Rectal smooth muscle tissue (tissue), 1 donor: ENCODE measurements at regions not wholly inside any gene's neighbourhood (a gene's known extent, or its start where the extent isn't known, plus 50 kb on each side); places are given as distances from the start of the nearest gene placed in this dataset.
"Not testable (repeated sequence)": the region's sequence is repeated elsewhere in the genome, so short reads cannot be mapped to it uniquely, and the experiment has no call there.

Experiments used
- H3K27ac ChIP-seq: one replicate; pipeline ENCODE4 v1.7.0; 2013; ENCODE audit warnings: low read depth, low read length, inconsistent platforms
- H3K27me3 ChIP-seq: one replicate; pipeline ENCODE4 v1.7.0; 2013; ENCODE audit warnings: low read length; ENCODE audit not compliant: control insufficient read depth, insufficient read depth
- H3K36me3 ChIP-seq: one replicate; pipeline ENCODE4 v1.7.0; 2013; ENCODE audit warnings: low read length; ENCODE audit not compliant: control insufficient read depth, insufficient read depth
- H3K4me1 ChIP-seq: one replicate; pipeline ENCODE4 v1.7.0; 2013; ENCODE audit warnings: low read length; ENCODE audit not compliant: control insufficient read depth, insufficient read depth
- H3K4me3 ChIP-seq: one replicate; pipeline ENCODE4 v1.7.0; 2013; ENCODE audit warnings: low read length
- H3K9ac ChIP-seq: one replicate; pipeline ENCODE4 v1.7.0; 2013; ENCODE audit warnings: low read length

DNA sequence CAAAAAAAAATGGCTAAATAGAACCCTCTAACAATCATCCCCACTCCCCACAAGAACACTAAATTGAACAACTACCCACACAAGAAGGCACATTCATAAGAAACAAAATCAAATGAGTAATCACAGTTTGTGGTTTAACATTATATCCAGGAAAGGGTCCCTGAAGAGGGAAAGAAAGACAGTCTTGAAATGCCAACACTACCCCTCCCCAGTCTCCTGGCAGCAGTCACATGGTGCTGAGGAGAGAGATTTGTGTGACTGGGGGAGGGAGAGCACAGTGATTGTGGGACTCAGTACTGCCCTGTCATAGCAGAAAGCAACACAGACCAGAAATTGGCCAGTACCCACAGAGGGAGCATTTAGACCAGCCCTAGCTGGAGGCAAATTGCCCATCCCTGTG lies 443.7 kb upstream of the BTBD3 start:
- H3K4me1 ChIP-seq = no peaks in the 10 kb centered on the region
- no peak overlapping the region for H3K27ac ChIP-seq
- no peak overlapping the region for H3K9ac ChIP-seq
- H3K4me3 ChIP-seq = no peak overlapping the region
- no peaks in the 10 kb centered on the region for H3K36me3 ChIP-seq
- no peaks in the 10 kb centered on the region for H3K27me3 ChIP-seq

DNA sequence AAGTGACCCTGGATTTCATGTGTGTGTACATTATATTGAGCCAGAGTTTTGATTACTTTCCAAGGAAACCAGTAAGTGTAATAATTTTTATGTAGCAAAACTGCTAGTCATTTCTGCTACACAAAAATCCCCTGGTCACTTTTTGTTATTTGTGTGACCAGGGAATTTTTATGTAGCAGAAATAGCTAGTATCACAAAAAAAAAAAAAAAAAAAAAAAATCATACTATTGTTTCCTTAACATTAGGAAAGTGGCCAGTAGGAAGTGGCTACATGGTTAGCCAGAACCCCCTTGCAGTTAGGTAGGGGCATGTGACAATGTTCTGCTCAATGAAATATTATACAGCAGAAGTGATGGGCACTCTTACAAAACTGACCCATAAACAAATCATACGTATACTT lies 434.0 kb upstream of the BTBD3 start:
- H3K9ac ChIP-seq = no peak overlapping the region
- no peak overlapping the region for H3K27ac ChIP-seq
- no peaks in the 10 kb centered on the region for H3K27me3 ChIP-seq
- H3K36me3 ChIP-seq = no peaks in the 10 kb centered on the region
- no peaks in the 10 kb centered on the region for H3K4me1 ChIP-seq
- H3K4me3 ChIP-seq = no peak overlapping the region

DNA sequence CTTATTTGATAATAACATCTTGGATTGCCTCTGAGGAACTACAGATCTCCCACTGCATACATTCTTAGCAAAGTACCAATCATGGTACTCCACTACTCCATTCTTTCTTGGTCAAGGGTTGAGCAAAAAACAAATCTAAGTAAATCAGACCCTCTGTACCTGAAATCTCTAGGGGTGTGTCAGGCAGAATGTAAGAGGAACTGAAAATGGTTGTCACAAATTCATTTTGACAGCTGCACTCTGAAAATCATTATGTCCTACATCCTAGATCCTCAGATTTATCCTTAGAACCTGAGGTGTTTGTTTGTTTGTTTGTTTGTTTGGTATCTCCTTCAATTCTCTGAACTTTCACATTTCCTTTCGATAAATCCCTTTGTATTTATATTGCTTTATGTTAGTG lies 433.2 kb upstream of the BTBD3 start:
- no peak overlapping the region for H3K4me3 ChIP-seq
- no peak overlapping the region for H3K9ac ChIP-seq
- H3K27ac ChIP-seq = no peak overlapping the region
- no peaks in the 10 kb centered on the region for H3K27me3 ChIP-seq
- H3K36me3 ChIP-seq = no peaks in the 10 kb centered on the region
- H3K4me1 ChIP-seq = no peaks in the 10 kb centered on the region

DNA sequence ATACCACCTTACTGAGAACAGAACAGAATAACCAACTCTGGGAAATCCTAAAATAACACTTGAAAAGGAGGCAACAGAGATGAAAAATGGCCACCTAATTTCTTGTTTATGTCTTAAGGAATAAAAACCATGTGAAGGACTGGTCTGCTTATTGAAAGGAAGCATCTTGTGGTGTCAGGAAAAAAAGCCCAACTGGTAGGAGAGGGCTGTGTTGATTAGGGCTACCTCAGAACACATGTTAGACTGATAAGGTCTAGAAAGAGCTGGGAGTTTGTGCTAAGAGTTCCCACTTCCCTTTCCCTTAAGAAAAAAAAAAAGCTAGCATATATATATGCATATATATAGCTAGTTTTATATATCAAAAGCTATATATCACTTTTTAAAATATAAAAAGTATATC lies 425.3 kb upstream of the BTBD3 start:
- Histone ChIP-seq H3K4me1 (no peaks in the 10 kb centered on the region), H3K27me3 (no peaks in the 10 kb centered on the region), H3K4me3 (no peak overlapping the region), H3K9ac (no peak overlapping the region), H3K27ac (no peak overlapping the region), H3K36me3 (no peaks in the 10 kb centered on the region)

DNA sequence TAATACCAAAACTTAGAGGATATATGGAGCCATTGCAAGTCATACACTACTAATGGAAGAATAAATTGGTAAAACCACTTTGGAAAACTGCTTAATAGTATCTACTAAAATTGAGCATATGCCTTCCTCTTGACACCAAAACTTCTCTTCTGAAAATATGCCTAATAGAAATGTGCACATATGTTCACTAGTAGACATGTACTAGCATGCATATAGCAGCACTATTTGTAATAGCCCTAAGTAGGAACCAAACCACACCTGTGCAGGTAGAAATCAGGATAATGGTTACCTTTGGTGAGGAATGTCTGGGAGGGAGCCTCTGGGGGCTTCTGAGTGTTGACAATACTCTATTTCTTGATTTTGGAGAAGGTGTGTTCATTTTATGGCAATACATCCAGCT lies 424.8 kb upstream of the BTBD3 start:
- no peak overlapping the region for H3K4me3 ChIP-seq
- H3K9ac ChIP-seq = no peak overlapping the region

DNA sequence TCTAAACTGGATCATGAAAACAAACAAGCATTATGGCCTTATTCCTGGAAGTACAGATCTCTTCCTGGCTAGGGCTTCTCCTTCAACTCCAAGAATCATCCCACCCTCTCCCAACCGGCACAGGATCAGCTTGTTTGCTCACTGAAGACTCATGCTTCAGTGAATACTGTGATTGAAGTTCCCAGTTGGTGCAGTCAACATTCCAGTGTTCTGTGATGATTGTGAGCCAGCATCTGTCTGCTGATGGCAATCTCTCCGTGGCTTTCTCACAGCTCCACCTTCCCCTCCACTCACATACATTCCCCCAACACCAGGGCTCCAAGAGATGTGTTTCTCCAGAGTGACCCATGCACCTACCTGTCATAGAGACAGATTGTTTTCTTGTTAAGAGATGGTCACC lies 421.3 kb upstream of the BTBD3 start:
- Histone ChIP-seq H3K4me3 (no peak overlapping the region), H3K4me1 (no peaks in the 10 kb centered on the region), H3K27ac (no peak overlapping the region), H3K9ac (no peak overlapping the region), H3K27me3 (no peaks in the 10 kb centered on the region), H3K36me3 (no peaks in the 10 kb centered on the region)

More for the DNA sequence above, 424.8 kb upstream of the BTBD3 start:
- Histone ChIP-seq H3K36me3 (no peaks in the 10 kb centered on the region), H3K4me1 (no peaks in the 10 kb centered on the region), H3K27me3 (no peaks in the 10 kb centered on the region), H3K27ac (no peak overlapping the region)

DNA sequence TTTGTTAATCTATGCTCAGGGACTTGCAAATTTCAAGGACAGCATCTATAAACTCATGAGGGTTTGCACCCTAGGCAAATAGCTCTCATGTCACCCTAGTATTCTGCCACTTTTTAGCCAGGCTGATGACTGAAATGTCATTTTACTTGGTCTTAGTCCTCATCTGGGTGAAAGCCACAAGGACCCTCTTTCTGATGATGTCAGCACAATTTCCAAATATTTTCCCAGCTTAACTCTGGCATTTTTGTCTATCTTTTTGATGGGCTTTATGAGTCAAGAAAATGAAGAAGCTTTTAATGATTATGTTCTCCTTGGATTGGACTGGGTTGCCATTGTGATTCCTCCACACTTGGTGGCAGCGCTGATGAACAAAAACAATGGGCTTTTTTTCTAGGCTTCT lies 420.1 kb upstream of the BTBD3 start:
- H3K27ac ChIP-seq = no peak overlapping the region
- H3K4me3 ChIP-seq = no peak overlapping the region
- no peaks in the 10 kb centered on the region for H3K27me3 ChIP-seq
- no peaks in the 10 kb centered on the region for H3K36me3 ChIP-seq
- H3K9ac ChIP-seq = no peak overlapping the region
- no peaks in the 10 kb centered on the region for H3K4me1 ChIP-seq

DNA sequence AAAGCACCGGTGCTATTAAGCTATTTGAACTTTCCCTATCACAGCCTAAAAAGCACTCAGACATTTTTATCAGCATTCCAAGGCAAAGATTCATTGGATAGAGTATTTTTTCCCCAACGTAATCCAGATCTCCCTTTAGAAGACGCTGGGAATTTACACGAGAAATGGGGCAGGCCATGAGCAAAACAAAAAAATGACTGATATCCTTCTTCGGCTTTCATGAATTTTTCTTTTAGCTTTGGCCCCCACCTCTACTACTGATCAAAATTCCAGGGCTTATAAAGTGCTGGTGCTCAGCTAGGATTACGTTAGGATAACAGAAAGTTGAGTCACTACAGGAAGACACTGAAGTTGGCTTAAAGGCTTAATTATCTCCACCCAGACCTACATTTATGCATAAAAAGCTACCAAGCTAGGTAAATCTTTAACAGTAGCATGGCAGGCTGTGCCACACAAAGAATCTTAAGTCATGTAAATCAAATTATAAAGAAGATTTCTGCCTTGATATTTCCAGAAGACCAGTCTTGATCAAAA lies 418.5 kb upstream of the BTBD3 start:
- no peaks in the 10 kb centered on the region for H3K36me3 ChIP-seq
- no peaks in the 10 kb centered on the region for H3K4me1 ChIP-seq
- H3K27ac ChIP-seq = no peak overlapping the region

DNA sequence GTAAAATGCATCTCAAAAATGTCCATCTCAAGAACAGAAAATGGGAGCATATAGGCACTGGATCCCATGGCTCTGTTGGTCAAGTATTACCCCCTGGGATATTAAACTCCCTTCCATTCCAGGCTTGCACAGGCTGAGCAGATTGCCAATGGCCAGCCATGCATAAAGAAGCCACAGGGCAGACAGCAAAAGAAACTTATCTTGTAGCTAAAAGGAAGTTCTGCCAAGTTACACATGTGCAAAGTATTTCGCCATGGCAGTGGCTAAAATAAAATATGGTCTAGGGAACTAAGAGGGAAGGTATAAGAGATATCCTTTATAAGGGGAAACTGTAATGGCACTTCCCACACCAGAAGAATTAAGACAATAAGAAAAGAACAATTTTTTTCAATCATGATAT lies 415.6 kb upstream of the BTBD3 start:
- Histone ChIP-seq H3K36me3 (no peaks in the 10 kb centered on the region), H3K4me1 (no peaks in the 10 kb centered on the region), H3K4me3 (no peak overlapping the region), H3K27me3 (no peaks in the 10 kb centered on the region), H3K27ac (no peak overlapping the region), H3K9ac (no peak overlapping the region)

More for the DNA sequence above, 418.5 kb upstream of the BTBD3 start:
- H3K27me3 ChIP-seq = no peaks in the 10 kb centered on the region
- no peak overlapping the region for H3K4me3 ChIP-seq
- no peak overlapping the region for H3K9ac ChIP-seq

DNA sequence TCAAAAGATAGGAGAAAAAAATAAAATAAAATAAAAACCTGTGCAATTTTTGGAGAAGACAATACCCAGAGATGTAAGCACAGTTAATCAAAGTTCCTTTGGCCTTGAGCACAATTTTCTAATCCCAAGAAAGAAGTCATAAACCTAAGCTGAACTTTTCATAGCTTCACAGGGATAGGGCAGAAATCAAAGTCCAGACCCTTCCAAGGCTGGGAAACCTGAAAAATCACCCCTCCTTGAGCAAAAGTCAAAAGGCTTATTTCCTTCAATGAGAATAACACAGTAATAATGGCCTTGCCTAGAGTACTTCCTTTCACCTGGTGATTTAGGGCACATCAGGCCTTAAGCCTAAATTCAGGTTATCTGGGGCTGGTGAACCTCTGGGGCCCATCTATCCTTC lies 415.0 kb upstream of the BTBD3 start:
- no peaks in the 10 kb centered on the region for H3K27me3 ChIP-seq
- H3K9ac ChIP-seq = no peak overlapping the region
- no peak overlapping the region for H3K4me3 ChIP-seq
- no peaks in the 10 kb centered on the region for H3K4me1 ChIP-seq
- no peaks in the 10 kb centered on the region for H3K36me3 ChIP-seq
- H3K27ac ChIP-seq = no peak overlapping the region

DNA sequence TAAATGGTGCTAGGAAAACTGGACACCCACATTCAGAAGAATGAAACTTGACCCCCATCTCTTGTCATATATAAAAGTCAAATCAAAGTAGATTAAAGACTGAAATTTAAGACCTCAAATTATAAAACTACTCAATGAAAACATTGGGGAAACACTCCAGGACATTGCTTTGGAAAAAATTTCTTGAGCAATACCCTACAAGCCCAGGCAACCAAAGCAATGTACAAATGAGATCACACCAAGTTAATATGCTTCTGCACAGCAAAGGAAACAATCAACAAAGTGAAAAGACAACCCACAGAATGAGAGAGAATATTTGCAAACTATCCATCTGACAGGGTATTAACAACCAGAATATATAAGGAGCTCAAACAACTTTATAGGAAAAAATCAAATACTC lies 407.9 kb upstream of the BTBD3 start:
- Histone ChIP-seq H3K4me1 (no peaks in the 10 kb centered on the region), H3K4me3 (no peak overlapping the region), H3K27ac (no peak overlapping the region), H3K27me3 (no peaks in the 10 kb centered on the region), H3K9ac (no peak overlapping the region), H3K36me3 (no peaks in the 10 kb centered on the region)

DNA sequence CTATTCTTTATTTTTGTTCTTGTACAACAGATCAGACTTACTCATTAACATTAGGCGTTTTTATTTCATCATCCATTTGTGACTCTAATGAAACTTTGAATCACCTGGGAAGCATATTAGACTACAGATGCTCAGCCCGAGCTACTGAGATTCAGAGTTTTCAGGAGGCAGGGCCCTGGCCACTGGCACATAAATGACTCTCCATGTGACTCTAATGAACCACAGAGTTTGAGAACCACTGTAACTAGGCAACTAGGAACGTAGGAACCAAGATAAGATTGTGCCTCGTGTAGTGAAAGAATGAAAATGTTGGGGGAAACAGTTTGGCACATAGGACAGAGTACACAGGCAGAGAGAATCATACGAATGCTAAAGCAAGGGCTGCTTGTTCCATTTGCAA lies 405.9 kb upstream of the BTBD3 start:
- no peaks in the 10 kb centered on the region for H3K36me3 ChIP-seq
- no peak overlapping the region for H3K9ac ChIP-seq
- no peak overlapping the region for H3K27ac ChIP-seq
- no peaks in the 10 kb centered on the region for H3K4me1 ChIP-seq
- no peak overlapping the region for H3K4me3 ChIP-seq
- H3K27me3 ChIP-seq = no peaks in the 10 kb centered on the region

DNA sequence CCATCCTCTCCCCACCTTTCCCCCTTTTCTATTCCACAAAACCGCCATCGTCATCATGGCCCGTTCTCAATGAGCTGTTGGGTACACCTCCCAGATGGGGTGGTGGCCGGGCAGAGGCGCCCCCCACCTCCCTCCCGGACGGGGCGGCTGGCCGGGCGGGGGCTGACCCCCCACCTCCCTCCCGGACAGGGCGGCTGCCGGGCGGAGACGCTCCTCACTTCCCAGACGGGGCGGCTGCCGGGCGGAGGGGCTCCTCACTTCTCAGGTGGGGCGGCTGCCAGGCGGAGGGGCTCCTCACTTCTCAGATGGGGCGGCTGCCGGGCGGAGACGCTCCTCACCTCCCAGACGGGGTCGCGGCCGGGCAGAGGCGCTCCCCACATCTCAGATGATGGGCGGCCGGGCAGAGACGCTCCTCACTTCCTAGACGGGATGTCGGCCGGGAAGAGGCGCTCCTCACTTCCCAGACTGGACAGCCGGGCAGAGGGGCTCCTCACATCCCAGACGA lies 404.4 kb upstream of the BTBD3 start:
- H3K4me1 ChIP-seq, H3K4me3 ChIP-seq, H3K27me3 ChIP-seq, H3K27ac ChIP-seq, H3K9ac ChIP-seq, H3K36me3 ChIP-seq: not testable (repeated sequence)
